ENCODE measurements at regions not wholly inside any gene's neighbourhood (a gene's known extent, or its start where the extent isn't known, plus 50 kb on each side); places are given as distances from the start of the nearest gene placed in this dataset.
"Not testable (repeated sequence)": the region's sequence is repeated elsewhere in the genome, so short reads cannot be mapped to it uniquely, and the experiment has no call there.

- Histone ChIP-seq H3K79me2 (ENCODE audit: insufficient read depth, low read depth, low read length) (no peaks in the 10 kb centered on the region), H3K4me1 (ENCODE audit: insufficient read depth, low read length, poor library complexity, severe bottlenecking) (no peaks in the 10 kb centered on the region), H3K4me3 (ENCODE audit: low read depth, low read length, poor library complexity, severe bottlenecking) (no peak overlapping the region), H3K4me2 (ENCODE audit: low read length) (no peak overlapping the region), H3K9me3 (ENCODE audit: low read length) (no peaks in the 10 kb centered on the region), H3K9me2 (ENCODE audit: insufficient read depth, low read length) (no peaks in the 10 kb centered on the region), H3K36me3 (ENCODE audit: insufficient read depth, low read length) (no peaks in the 10 kb centered on the region), H3K27ac (ENCODE audit: low read depth, low read length, poor library complexity, severe bottlenecking) (no peak overlapping the region), H4K20me1 (ENCODE audit: insufficient read depth, low read length) (no peaks in the 10 kb centered on the region), H2AFZ (ENCODE audit: low read length) (no peak overlapping the region)
- no peak for DNase-seq (ENCODE audit: low spot score)
- intact Hi-C loops (cut with micrococcal nuclease; ENCODE audit: unreplicated experiment), result no loop called here
- no TSS peak for BruUV-seq (replicated peaks)
- CTCF ChIA-PET (ENCODE audit: unreplicated experiment), result no interaction called here
- TF ChIP-seq CTCF (conservative IDR thresholded peaks at IDR 0.05; ENCODE audit: low read length), result no peak
- no peak for TF ChIP-seq EZH2phosphoT487 (IDR thresholded peaks at IDR 0.05; ENCODE audit: borderline replicate concordance, low read depth, low read length)
- POLR2A ChIA-PET, result interaction anchor here (0.9 kb wide), 1 partner anchor 12 kb away, joined by 4 read pairs; no protein-coding TSS in a partner anchor
Measured at GRCh38 chr3:189429019-189429418, 202.2 kb upstream of the TP63 start.

GRCh38 chr3:189430166-189430565 is 201.0 kb upstream of the TP63 start:
- intact Hi-C loops (cut with micrococcal nuclease; ENCODE audit: unreplicated experiment), result no loop called here
- DNase-seq (ENCODE audit: low spot score), result no peak
- no peak overlapping the region for H3K4me3 ChIP-seq (ENCODE audit: low read depth, low read length, poor library complexity, severe bottlenecking)
- H2AFZ ChIP-seq (ENCODE audit: low read length), result no peak overlapping the region
- no peak overlapping the region for H3K4me2 ChIP-seq (ENCODE audit: low read length)
- no peaks in the 10 kb centered on the region for H3K4me1 ChIP-seq (ENCODE audit: insufficient read depth, low read length, poor library complexity, severe bottlenecking)
- POLR2A ChIA-PET, result no interaction called here
- TF ChIP-seq CTCF (conservative IDR thresholded peaks at IDR 0.05; ENCODE audit: low read length), result no peak
- TF ChIP-seq EZH2phosphoT487 (IDR thresholded peaks at IDR 0.05; ENCODE audit: borderline replicate concordance, low read depth, low read length), result no peak
- no peaks in the 10 kb centered on the region for H3K36me3 ChIP-seq (ENCODE audit: insufficient read depth, low read length)
- CTCF ChIA-PET (ENCODE audit: unreplicated experiment), result no interaction called here
- no peaks in the 10 kb centered on the region for H3K9me3 ChIP-seq (ENCODE audit: low read length)
- H3K27ac ChIP-seq (ENCODE audit: low read depth, low read length, poor library complexity, severe bottlenecking), result no peak overlapping the region
- no peaks in the 10 kb centered on the region for H4K20me1 ChIP-seq (ENCODE audit: insufficient read depth, low read length)
- H3K79me2 ChIP-seq (ENCODE audit: insufficient read depth, low read depth, low read length), result no peaks in the 10 kb centered on the region
- BruUV-seq (replicated peaks), result no TSS peak
- no peaks in the 10 kb centered on the region for H3K9me2 ChIP-seq (ENCODE audit: insufficient read depth, low read length)

- H3K79me2 ChIP-seq (ENCODE audit: insufficient read depth, low read depth, low read length); H3K4me3 ChIP-seq (ENCODE audit: low read depth, low read length, poor library complexity, severe bottlenecking); H3K4me1 ChIP-seq (ENCODE audit: insufficient read depth, low read length, poor library complexity, severe bottlenecking); CTCF ChIA-PET (ENCODE audit: unreplicated experiment); intact Hi-C loops (cut with micrococcal nuclease; ENCODE audit: unreplicated experiment); H3K9me2 ChIP-seq (ENCODE audit: insufficient read depth, low read length); H3K4me2 ChIP-seq (ENCODE audit: low read length); H2AFZ ChIP-seq (ENCODE audit: low read length); H3K9me3 ChIP-seq (ENCODE audit: low read length); DNase-seq (ENCODE audit: low spot score); H4K20me1 ChIP-seq (ENCODE audit: insufficient read depth, low read length); H3K36me3 ChIP-seq (ENCODE audit: insufficient read depth, low read length); H3K27ac ChIP-seq (ENCODE audit: low read depth, low read length, poor library complexity, severe bottlenecking); BruUV-seq (replicated peaks): not testable (repeated sequence)
- POLR2A ChIA-PET, result interaction anchor here (0.7 to 1.4 kb wide), 3 partner anchors 17 to 581 kb away, joined by 3 to 5 read pairs (median 4); no protein-coding TSS in a partner anchor
Measured at GRCh38 chr3:189442257-189442656, 188.9 kb upstream of the TP63 start.

All from OCI-LY7 (cell line).